T-cell (primary cell): ENCODE measurements at regions not wholly inside any gene's neighbourhood (a gene's known extent, or its start where the extent isn't known, plus 50 kb on each side); places are given as distances from the start of the nearest gene placed in this dataset.
"Not testable (repeated sequence)": the region's sequence is repeated elsewhere in the genome, so short reads cannot be mapped to it uniquely, and the experiment has no call there.

Source experiments
- ATAC-seq, 4 experiments: fragments of 200-7000 bp in 3 of 4; fragments of 150-1000 bp in 1 of 4; cut with Tn5 transposase; replicated peaks in 1 of 4; 1 replicate in 3 of 4; 2 replicates in 1 of 4; pipeline ENCODE4 v1.10.0; 2021; ENCODE audit warnings: moderate library complexity in 3 of 4, mild to moderate bottlenecking in 2 of 4, moderate number of reproducible peaks in 1 of 4
- CTCF ChIA-PET, 2 donors: fragments of 300-600 bp; sonication (Branson Sonifier 250); formaldehyde crosslinking; loops; one replicate each; lab custom pipeline; 2022; ENCODE audit warnings: antibody characterized with exemption in 2 of 2; lab: Charles Lee
- POLR2A ChIA-PET, 2 donors: fragments of 300-600 bp; sonication (Branson Sonifier 250); formaldehyde crosslinking; loops; one replicate each; lab custom pipeline; 2022; ENCODE audit warnings: antibody characterized with exemption in 2 of 2; lab: Charles Lee
- DNase-seq, 35 experiments: peaks; one replicate each; pipeline versions ENCODE4 v3.0.0 to v3.0.0-alpha.2; 2013 to 2023
- H3K27ac ChIP-seq: one replicate; pipeline ENCODE4 v1.5.1; 2013; ENCODE audit warnings: low read length
- H3K27me3 ChIP-seq, 2 experiments: replicated peaks in 1 of 2; 1 replicate in 1 of 2; 2 replicates in 1 of 2; pipeline versions ENCODE4 v1.6.1 to v1.7.0; 2013; ENCODE audit warnings: low read length in 1 of 2, mixed read lengths in 1 of 2; ENCODE audit not compliant: control insufficient read depth in 2 of 2, insufficient read depth in 2 of 2; ENCODE audit errors: extremely low read depth in 1 of 2
- H3K36me3 ChIP-seq, 2 donors: 1 replicate in 1 of 2; 2 replicates in 1 of 2; pipeline versions ENCODE4 v1.6.1 to v1.7.0; 2013; ENCODE audit warnings: low read length in 1 of 2; ENCODE audit not compliant: control insufficient read depth in 2 of 2, insufficient read depth in 1 of 2; ENCODE audit errors: extremely low read depth in 1 of 2
- H3K4me1 ChIP-seq, 2 experiments: 1 replicate in 1 of 2; 2 replicates in 1 of 2; pipeline versions ENCODE4 v1.6.1 to v1.7.0; 2013; ENCODE audit warnings: low read length in 2 of 2, mixed read lengths in 1 of 2; ENCODE audit not compliant: insufficient read depth in 2 of 2, control insufficient read depth in 1 of 2; ENCODE audit errors: extremely low read depth in 1 of 2
- H3K4me3 ChIP-seq, 2 donors: 1 replicate in 1 of 2; 2 replicates in 1 of 2; pipeline versions ENCODE4 v1.5.1 to v1.7.0; 2013; ENCODE audit warnings: mild to moderate bottlenecking in 2 of 2, low read length in 1 of 2, moderate library complexity in 1 of 2; ENCODE audit not compliant: control insufficient read depth in 1 of 2; ENCODE audit errors: extremely low read depth in 1 of 2
- H3K9me3 ChIP-seq: 2 replicates; pipeline ENCODE4 v1.7.0; 2013
- H3K27ac Mint-ChIP-seq, 2 donors: one replicate each; pipeline ENCODE4 v1.8.0; 2020 to 2021; ENCODE audit warnings: mild to moderate bottlenecking in 2 of 2, mixed read lengths in 2 of 2
- H3K27me3 Mint-ChIP-seq, 2 donors: one replicate each; pipeline ENCODE4 v1.8.0; 2021 to 2022; ENCODE audit warnings: mixed read lengths in 2 of 2
- H3K36me3 Mint-ChIP-seq: one replicate; pipeline ENCODE4 v1.8.0; 2021; ENCODE audit warnings: mixed read lengths
- H3K4me1 Mint-ChIP-seq, 3 donors: one replicate each; pipeline ENCODE4 v1.8.0; 2020 to 2022; ENCODE audit warnings: mixed read lengths in 3 of 3, mild to moderate bottlenecking in 1 of 3
- H3K4me3 Mint-ChIP-seq, 3 donors: one replicate each; pipeline ENCODE4 v1.8.0; 2020 to 2022; ENCODE audit warnings: mild to moderate bottlenecking in 3 of 3, mixed read lengths in 3 of 3, moderate library complexity in 3 of 3
- H3K9me3 Mint-ChIP-seq, 3 donors: one replicate each; pipeline ENCODE4 v1.8.0; 2020 to 2022; ENCODE audit warnings: mixed read lengths in 3 of 3
- WGBS: methylation state at CpG from one replicate; pipeline ENCODE4 v1.1.5; 2013; ENCODE audit warnings: missing lambda C conversion rate; ENCODE audit not compliant: insufficient coverage; 5-methylcytosine and 5-hydroxymethylcytosine counted together

DNA sequence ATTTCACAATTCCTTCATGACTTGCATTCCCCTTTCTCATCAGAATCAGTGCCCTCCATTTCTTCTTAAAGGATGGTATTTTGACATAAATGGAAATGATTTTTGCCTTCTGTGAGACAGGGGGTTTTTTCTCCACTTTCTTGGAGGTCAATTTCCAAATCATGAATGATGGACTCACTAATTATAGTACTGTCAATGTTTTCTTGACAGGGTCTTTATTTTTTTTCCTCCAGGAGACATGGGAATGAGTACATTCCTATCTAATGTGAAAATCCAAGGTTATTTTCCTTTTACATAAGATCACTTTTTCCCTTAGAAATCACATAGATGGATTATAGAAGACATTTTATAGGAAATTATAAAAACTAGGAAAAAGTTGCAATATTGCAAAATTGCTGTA lies 141.7 kb downstream of the SPATA31A6 start:
- H3K27me3 Mint-ChIP-seq, H3K4me1 ChIP-seq, ATAC-seq, H3K9me3 ChIP-seq, H3K27me3 ChIP-seq, H3K36me3 Mint-ChIP-seq, H3K9me3 Mint-ChIP-seq, H3K4me3 ChIP-seq, H3K36me3 ChIP-seq, H3K27ac Mint-ChIP-seq, CTCF ChIA-PET, H3K4me3 Mint-ChIP-seq, DNase-seq, H3K4me1 Mint-ChIP-seq, POLR2A ChIA-PET, H3K27ac ChIP-seq: not testable (repeated sequence)

DNA sequence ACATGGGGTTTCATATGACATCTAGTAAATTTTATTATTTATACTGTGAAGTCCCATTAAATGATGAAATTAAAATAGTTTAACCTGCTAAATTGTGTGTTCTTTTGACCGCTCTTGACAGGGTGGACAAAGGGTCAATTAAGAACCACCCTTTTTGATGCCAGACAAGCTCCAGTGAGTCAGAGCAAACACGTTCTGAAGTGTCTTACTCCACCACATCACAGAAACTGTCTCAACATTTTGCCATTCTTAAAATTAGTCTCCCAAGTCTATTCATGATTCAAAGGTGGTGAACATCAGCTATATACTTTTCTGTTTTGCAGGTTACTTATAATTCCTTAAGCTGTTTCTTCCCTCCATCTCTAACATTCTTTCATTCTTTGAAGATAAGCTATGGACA lies 142.1 kb downstream of the SPATA31A6 start:
- H3K27ac Mint-ChIP-seq, H3K9me3 ChIP-seq, H3K27me3 ChIP-seq, H3K27me3 Mint-ChIP-seq, H3K4me1 ChIP-seq, H3K9me3 Mint-ChIP-seq, DNase-seq, H3K27ac ChIP-seq, H3K4me3 ChIP-seq, H3K4me3 Mint-ChIP-seq, H3K36me3 Mint-ChIP-seq, H3K36me3 ChIP-seq, H3K4me1 Mint-ChIP-seq, CTCF ChIA-PET, ATAC-seq, POLR2A ChIA-PET: not testable (repeated sequence)
- WGBS = no CpG with 5 or more reads among the region's 2 CpGs

DNA sequence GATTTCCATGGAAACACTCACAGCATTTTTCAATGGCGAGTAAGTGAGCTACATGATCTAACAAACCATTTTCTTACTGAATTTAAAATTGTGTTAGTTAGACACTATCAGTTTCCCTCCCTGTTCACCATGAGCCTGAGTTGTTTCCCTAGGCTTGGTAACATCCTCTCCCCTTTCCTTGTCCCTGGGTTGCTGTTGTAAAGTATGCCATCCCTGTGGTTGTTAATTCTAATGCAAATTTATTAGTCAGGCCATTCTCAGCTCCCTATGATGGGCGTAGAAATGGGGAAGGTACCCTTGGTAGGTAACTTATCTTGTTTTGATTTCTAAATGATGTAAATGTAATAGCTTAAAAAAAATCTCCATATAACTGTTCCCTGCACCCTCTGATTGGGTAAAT lies 143.0 kb downstream of the SPATA31A6 start:
- DNase-seq, POLR2A ChIA-PET, H3K36me3 Mint-ChIP-seq, H3K4me3 ChIP-seq, H3K9me3 ChIP-seq, ATAC-seq, CTCF ChIA-PET, H3K4me1 ChIP-seq, H3K9me3 Mint-ChIP-seq, H3K27ac Mint-ChIP-seq, H3K27ac ChIP-seq, H3K4me1 Mint-ChIP-seq, H3K36me3 ChIP-seq, H3K27me3 ChIP-seq, H3K4me3 Mint-ChIP-seq, H3K27me3 Mint-ChIP-seq: not testable (repeated sequence)
- no CpG with 5 or more reads among the region's 2 CpGs for WGBS

DNA sequence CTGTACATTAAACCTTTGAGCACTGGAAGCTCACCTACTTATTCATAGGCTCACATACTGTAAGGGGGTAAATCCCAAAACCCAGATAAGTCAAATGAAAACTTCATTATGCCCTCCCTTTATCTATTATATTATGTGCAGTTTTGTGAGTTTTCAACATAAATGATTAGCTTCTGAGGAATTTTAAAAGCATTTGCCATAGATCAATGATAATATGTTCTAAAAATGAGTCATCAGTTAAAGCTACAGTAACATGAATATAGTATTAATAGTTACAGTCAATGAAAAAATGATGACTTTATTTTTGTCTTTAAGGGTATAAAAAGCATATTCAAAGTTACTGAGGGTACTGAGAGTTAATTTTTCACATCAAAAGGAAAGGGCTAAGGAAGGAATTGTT lies 151.9 kb downstream of the SPATA31A6 start:
- H3K36me3 Mint-ChIP-seq, H3K27ac ChIP-seq, DNase-seq, H3K9me3 ChIP-seq, H3K4me3 ChIP-seq, H3K27me3 Mint-ChIP-seq, H3K27ac Mint-ChIP-seq, POLR2A ChIA-PET, H3K4me1 Mint-ChIP-seq, CTCF ChIA-PET, H3K4me1 ChIP-seq, H3K27me3 ChIP-seq, H3K9me3 Mint-ChIP-seq, ATAC-seq, H3K4me3 Mint-ChIP-seq, H3K36me3 ChIP-seq: not testable (repeated sequence)

DNA sequence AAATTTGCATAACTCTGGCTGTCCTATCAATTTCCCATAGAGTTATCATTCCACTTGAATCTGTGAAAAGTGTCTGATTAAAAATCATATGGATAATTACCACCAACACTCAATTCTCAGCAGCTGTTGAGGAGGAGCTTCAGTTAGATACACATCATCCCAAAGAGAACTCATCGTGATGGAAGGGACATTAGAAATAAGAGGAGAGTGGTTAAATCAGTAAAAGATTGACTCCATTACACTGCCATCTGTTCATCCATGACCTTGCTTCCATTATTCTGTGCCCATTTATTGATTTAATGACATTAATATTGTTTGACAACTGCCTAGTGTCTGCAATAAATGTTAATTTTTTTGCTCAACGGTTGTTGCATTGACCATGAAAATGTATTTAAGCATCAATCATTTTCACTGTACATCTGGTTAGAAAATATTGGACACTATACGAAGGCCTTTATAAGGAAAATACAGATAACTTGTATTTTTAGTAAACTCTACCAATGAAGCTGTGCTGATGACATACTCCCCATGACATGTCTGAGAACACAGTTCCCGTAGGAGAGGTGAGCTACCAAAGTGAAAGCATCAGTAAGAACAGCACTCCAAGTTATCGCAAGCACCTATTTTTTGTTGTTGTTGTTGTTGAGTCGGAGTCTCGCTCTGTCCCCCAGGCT lies 152.7 kb downstream of the SPATA31A6 start:
- H3K4me1 ChIP-seq, H3K9me3 Mint-ChIP-seq, ATAC-seq, H3K27me3 Mint-ChIP-seq, H3K4me3 Mint-ChIP-seq, H3K4me3 ChIP-seq, H3K27ac ChIP-seq, POLR2A ChIA-PET, H3K36me3 Mint-ChIP-seq, H3K36me3 ChIP-seq, H3K27me3 ChIP-seq, DNase-seq, H3K27ac Mint-ChIP-seq, H3K4me1 Mint-ChIP-seq, CTCF ChIA-PET, H3K9me3 ChIP-seq: not testable (repeated sequence)
- WGBS = 75% methylated on average over 2 of the region's 7 CpGs

DNA sequence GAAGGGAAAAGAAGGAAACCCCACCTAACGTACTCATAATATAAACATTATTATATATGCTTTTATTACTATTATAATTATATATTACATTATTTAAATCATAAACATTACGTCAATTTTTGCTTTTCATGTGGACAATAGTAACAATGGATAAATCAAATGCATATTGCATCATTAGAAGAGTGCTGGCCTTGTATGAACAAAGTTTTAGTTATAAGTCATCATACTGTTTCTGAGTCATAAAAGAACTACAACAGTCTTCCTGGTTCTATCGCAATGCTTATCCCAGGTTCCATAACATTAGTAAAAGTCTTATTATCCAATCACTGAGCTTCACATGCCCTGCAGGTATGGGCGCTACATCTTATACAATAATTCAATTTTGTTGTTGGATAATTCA lies 154.8 kb downstream of the SPATA31A6 start:
- H3K9me3 ChIP-seq, H3K36me3 ChIP-seq, H3K4me3 Mint-ChIP-seq, H3K27ac Mint-ChIP-seq, H3K27ac ChIP-seq, H3K4me1 Mint-ChIP-seq, H3K4me3 ChIP-seq, CTCF ChIA-PET, H3K9me3 Mint-ChIP-seq, DNase-seq, H3K4me1 ChIP-seq, H3K36me3 Mint-ChIP-seq, ATAC-seq, H3K27me3 Mint-ChIP-seq, H3K27me3 ChIP-seq, POLR2A ChIA-PET: not testable (repeated sequence)
- WGBS = no CpG with 5 or more reads among the region's 4 CpGs

DNA sequence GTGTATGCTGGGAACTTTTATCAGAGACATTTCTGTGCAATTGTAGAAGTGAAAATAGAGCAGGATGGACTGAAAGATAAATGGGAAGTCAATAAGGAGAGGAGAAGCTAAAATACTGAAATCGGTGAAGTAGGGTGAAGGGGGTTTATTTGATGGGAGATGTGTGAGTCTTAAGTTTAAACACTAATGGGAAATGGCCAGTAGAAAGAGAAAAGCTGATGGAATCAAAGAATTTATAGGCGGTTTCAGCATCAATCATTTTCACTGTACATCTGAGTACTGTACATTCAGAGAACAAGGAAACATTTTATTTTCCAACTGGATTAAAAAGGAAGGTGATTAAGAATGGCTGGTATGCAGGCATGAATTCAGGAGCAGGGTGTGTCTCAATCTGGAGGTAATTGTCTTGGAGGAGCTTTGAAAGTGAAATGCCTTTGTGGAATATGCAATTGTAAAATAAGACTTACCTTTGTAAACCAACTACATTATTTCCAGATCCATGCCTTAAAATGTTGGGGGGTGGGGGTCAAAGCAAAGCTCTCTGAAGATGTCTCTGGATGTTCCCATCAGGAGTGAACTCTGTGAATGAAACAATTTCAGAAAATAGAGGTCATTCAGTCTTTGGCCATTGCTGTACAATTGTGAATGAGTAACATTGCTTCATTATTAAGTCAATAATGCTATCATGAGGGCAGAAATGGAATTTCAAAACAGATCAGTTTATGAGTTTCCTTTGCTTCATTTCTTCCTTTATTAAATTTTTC lies 156.4 kb downstream of the SPATA31A6 start:
- H3K27ac ChIP-seq, H3K4me1 Mint-ChIP-seq, ATAC-seq, POLR2A ChIA-PET, H3K4me1 ChIP-seq, H3K9me3 Mint-ChIP-seq, H3K27me3 ChIP-seq, H3K4me3 Mint-ChIP-seq, H3K4me3 ChIP-seq, CTCF ChIA-PET, H3K27me3 Mint-ChIP-seq, H3K36me3 ChIP-seq, DNase-seq, H3K9me3 ChIP-seq, H3K36me3 Mint-ChIP-seq, H3K27ac Mint-ChIP-seq: not testable (repeated sequence)
- no CpG with 5 or more reads among the region's 2 CpGs for WGBS
